Thyroid gland (tissue), 4 donors: ENCODE measurements at regions not wholly inside any gene's neighbourhood (a gene's known extent, or its start where the extent isn't known, plus 50 kb on each side); places are given as distances from the start of the nearest gene placed in this dataset.

ENCODE experiments used
- DNase-seq, 2 donors: peaks; one replicate each; pipeline ENCODE4 v3.0.0-alpha.2; 2019
- H3K27ac ChIP-seq, 3 donors: fragments of 200-600 bp; sonication (generic); 1 replicate in 2 of 3; 2 replicates in 1 of 3; pipeline ENCODE4 v1.5.1; 2016 to 2019; ENCODE audit warnings: mild to moderate bottlenecking in 1 of 3, moderate library complexity in 1 of 3
- H3K27me3 ChIP-seq: fragments of 200-600 bp; sonication (generic); one replicate; pipeline ENCODE4 v1.5.1; 2019
- H3K36me3 ChIP-seq, 2 donors: fragments of 200-600 bp; sonication (generic); one replicate each; pipeline ENCODE4 v1.5.1; 2016 to 2019
- H3K4me1 ChIP-seq, 2 donors: fragments of 200-600 bp; sonication (generic); one replicate each; pipeline ENCODE4 v1.5.1; 2017 to 2019
- H3K4me3 ChIP-seq, 3 donors: fragments of 200-600 bp; sonication (generic); replicated peaks in 1 of 3; 1 replicate in 2 of 3; 2 replicates in 1 of 3; pipeline ENCODE4 v1.5.1; 2016; ENCODE audit warnings: mild to moderate bottlenecking in 1 of 3
- H3K9me3 ChIP-seq: fragments of 200-600 bp; sonication (generic); one replicate; pipeline ENCODE4 v1.5.1; 2017
- POLR2A ChIP-seq, 2 donors: fragments of 450-650 bp; IDR thresholded peaks; one replicate each; pipeline ENCODE4 v1.6.1; 2017; ENCODE audit warnings: antibody characterized with exemption in 2 of 2, mild to moderate bottlenecking in 2 of 2, moderate library complexity in 1 of 2
- WGBS, 2 donors: methylation state at CpG; one replicate each; pipeline ENCODE4 v1.1.5; 2017; 5-methylcytosine and 5-hydroxymethylcytosine counted together
- intact Hi-C: fragments of 100-400 bp; cut with DNase I; formaldehyde crosslinking; loops from one replicate; pipeline ENCODE4 v1.15.1; 2023
- TF ChIP-seq, protein P1 (sequence below), 6 experiments: fragments of 200-600 bp in 3 of 6; fragments of 450-650 bp in 3 of 6; sonication (generic) in 3 of 6; IDR thresholded peaks; one replicate each; pipeline ENCODE4 v1.5.1; 2016 to 2019; ENCODE audit warnings: antibody characterized with exemption in 6 of 6, mild to moderate bottlenecking in 2 of 6, inconsistent platforms in 1 of 6, moderate library complexity in 1 of 6

GRCh38 chr12:84336231-84336630 is 576.4 kb downstream of the SLC6A15 start:
- no peaks in the 10 kb centered on the region for H3K36me3 ChIP-seq
- H3K27me3 ChIP-seq = no peaks in the 10 kb centered on the region
- H3K9me3 ChIP-seq = no peaks in the 10 kb centered on the region
- DNase-seq = no peak
- intact Hi-C loops = no loop called here
- H3K27ac ChIP-seq = no peak overlapping the region
- TF ChIP-seq POLR2A (IDR thresholded peaks at IDR 0.05) = no peak
- TF ChIP-seq, protein P1, sequence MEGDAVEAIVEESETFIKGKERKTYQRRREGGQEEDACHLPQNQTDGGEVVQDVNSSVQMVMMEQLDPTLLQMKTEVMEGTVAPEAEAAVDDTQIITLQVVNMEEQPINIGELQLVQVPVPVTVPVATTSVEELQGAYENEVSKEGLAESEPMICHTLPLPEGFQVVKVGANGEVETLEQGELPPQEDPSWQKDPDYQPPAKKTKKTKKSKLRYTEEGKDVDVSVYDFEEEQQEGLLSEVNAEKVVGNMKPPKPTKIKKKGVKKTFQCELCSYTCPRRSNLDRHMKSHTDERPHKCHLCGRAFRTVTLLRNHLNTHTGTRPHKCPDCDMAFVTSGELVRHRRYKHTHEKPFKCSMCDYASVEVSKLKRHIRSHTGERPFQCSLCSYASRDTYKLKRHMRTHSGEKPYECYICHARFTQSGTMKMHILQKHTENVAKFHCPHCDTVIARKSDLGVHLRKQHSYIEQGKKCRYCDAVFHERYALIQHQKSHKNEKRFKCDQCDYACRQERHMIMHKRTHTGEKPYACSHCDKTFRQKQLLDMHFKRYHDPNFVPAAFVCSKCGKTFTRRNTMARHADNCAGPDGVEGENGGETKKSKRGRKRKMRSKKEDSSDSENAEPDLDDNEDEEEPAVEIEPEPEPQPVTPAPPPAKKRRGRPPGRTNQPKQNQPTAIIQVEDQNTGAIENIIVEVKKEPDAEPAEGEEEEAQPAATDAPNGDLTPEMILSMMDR (IDR thresholded peaks at IDR 0.05) = no peak
- H3K4me3 ChIP-seq = no peak overlapping the region
- no peaks in the 10 kb centered on the region for H3K4me1 ChIP-seq
- 53 to 63% methylated on average over 1 of the region's 1 CpG for WGBS, 2 donors

- intact Hi-C loops = no loop called here
- Histone ChIP-seq H3K9me3 (no peaks in the 10 kb centered on the region), H3K36me3 (no peaks in the 10 kb centered on the region), H3K4me1 (no peaks in the 10 kb centered on the region), H3K4me3 (no peak overlapping the region), H3K27me3 (no peaks in the 10 kb centered on the region), H3K27ac (no peak overlapping the region)
- WGBS, 2 donors = 50 to 55% methylated on average over 2 of the region's 2 CpGs
- no peak for DNase-seq
- TF ChIP-seq, protein P1 (IDR thresholded peaks at IDR 0.05) = no peak
- no peak for TF ChIP-seq POLR2A (IDR thresholded peaks at IDR 0.05)
These were observed 582.7 kb downstream of the SLC6A15 start for GRCh38 chr12:84329938-84330337.

GRCh38 chr12:84315926-84316325 is 596.7 kb downstream of the SLC6A15 start:
- Histone ChIP-seq H3K4me3 (no peak overlapping the region), H3K9me3 (no peaks in the 10 kb centered on the region), H3K4me1 (no peaks in the 10 kb centered on the region), H3K27me3 (no peaks in the 10 kb centered on the region), H3K36me3 (no peaks in the 10 kb centered on the region), H3K27ac (no peak overlapping the region)
- DNase-seq = no peak
- intact Hi-C loops = no loop called here
- WGBS, 2 donors = 57 to 68% methylated on average over 1 of the region's 1 CpG
- TF ChIP-seq POLR2A (IDR thresholded peaks at IDR 0.05) = no peak
- TF ChIP-seq, protein P1 (IDR thresholded peaks at IDR 0.05) = no peak

- Histone ChIP-seq H3K9me3 (no peaks in the 10 kb centered on the region), H3K4me3 (no peak overlapping the region), H3K36me3 (no peaks in the 10 kb centered on the region), H3K27me3 (no peaks in the 10 kb centered on the region), H3K27ac (no peak overlapping the region), H3K4me1 (no peaks in the 10 kb centered on the region)
- intact Hi-C loops = no loop called here
- TF ChIP-seq POLR2A (IDR thresholded peaks at IDR 0.05) = no peak
- TF ChIP-seq, protein P1 (IDR thresholded peaks at IDR 0.05) = no peak
- no peak for DNase-seq
These were observed 599.3 kb downstream of the SLC6A15 start for GRCh38 chr12:84313323-84313675.

GRCh38 chr12:84308211-84308610 is 604.4 kb downstream of the SLC6A15 start:
- no peak overlapping the region for H3K27ac ChIP-seq
- H3K4me3 ChIP-seq = no peak overlapping the region
- no peaks in the 10 kb centered on the region for H3K36me3 ChIP-seq
- H3K27me3 ChIP-seq = no peaks in the 10 kb centered on the region
- intact Hi-C loops = no loop called here
- no peaks in the 10 kb centered on the region for H3K4me1 ChIP-seq
- DNase-seq = no peak
- WGBS, 2 donors = 85 to 89% methylated on average over 1 of the region's 1 CpG
- H3K9me3 ChIP-seq = no peaks in the 10 kb centered on the region
- no peak for TF ChIP-seq POLR2A (IDR thresholded peaks at IDR 0.05)
- TF ChIP-seq, protein P1 (IDR thresholded peaks at IDR 0.05) = no peak
